Mucosa of rectum (tissue), 2 donors: ENCODE measurements at regions not wholly inside any gene's neighbourhood (a gene's known extent, or its start where the extent isn't known, plus 50 kb on each side); places are given as distances from the start of the nearest gene placed in this dataset.

Source experiments
- H3K27ac ChIP-seq, 2 donors: one replicate each; pipeline ENCODE4 v1.7.0; 2013; ENCODE audit warnings: inconsistent platforms in 2 of 2, low read depth in 2 of 2, low read length in 2 of 2
- H3K27me3 ChIP-seq, 2 donors: one replicate each; pipeline ENCODE4 v1.7.0; 2013; ENCODE audit warnings: low read length in 2 of 2; ENCODE audit not compliant: control insufficient read depth in 2 of 2, insufficient read depth in 2 of 2
- H3K36me3 ChIP-seq, 2 donors: one replicate each; pipeline ENCODE4 v1.7.0; 2013; ENCODE audit warnings: low read length in 2 of 2; ENCODE audit not compliant: control insufficient read depth in 2 of 2, insufficient read depth in 2 of 2
- H3K4me1 ChIP-seq, 2 donors: one replicate each; pipeline ENCODE4 v1.7.0; 2013; ENCODE audit warnings: low read length in 2 of 2, mild to moderate bottlenecking in 1 of 2; ENCODE audit not compliant: control insufficient read depth in 2 of 2, insufficient read depth in 2 of 2
- H3K4me3 ChIP-seq, 2 donors: one replicate each; pipeline ENCODE4 v1.7.0; 2013; ENCODE audit warnings: low read length in 2 of 2
- H3K9ac ChIP-seq, 2 donors: one replicate each; pipeline ENCODE4 v1.7.0; 2013; ENCODE audit warnings: low read length in 2 of 2, low read depth in 1 of 2, mild to moderate bottlenecking in 1 of 2
- H3K9me3 ChIP-seq, 2 donors: one replicate each; pipeline ENCODE4 v1.7.0; 2013; ENCODE audit warnings: low read length in 2 of 2; ENCODE audit not compliant: control insufficient read depth in 2 of 2
- donor health status: healthy.
- donor health status: Normal muscosa, but diverticular disease.

DNA sequence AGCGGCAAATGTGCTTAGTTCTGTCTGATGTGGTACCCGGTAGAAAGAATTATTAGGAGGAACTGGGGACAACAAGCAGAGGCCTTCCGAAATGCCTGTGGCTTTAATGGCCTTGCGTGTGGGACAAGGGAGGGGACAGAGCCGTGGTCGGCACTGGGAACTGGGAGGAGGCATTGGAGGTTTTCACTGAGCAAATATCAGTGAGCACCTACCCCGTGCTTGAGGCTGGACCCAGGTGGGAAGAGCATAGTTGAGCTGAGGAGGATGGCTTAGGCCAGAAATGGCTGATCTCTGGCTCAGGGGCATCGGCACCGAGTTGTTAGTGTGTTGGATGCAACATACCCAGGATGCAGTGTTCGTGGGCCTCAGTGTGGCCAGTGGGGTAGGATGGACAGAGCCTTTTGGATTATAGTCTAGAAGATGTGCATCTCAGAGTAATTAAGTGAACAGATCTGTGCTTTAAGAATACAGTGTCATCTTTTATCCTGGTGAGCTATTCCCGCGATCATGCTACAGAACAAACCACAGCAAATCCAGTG, 201.3 kb downstream of the TEX29 start:
- no peaks in the 10 kb centered on the region for H3K27me3 ChIP-seq

DNA sequence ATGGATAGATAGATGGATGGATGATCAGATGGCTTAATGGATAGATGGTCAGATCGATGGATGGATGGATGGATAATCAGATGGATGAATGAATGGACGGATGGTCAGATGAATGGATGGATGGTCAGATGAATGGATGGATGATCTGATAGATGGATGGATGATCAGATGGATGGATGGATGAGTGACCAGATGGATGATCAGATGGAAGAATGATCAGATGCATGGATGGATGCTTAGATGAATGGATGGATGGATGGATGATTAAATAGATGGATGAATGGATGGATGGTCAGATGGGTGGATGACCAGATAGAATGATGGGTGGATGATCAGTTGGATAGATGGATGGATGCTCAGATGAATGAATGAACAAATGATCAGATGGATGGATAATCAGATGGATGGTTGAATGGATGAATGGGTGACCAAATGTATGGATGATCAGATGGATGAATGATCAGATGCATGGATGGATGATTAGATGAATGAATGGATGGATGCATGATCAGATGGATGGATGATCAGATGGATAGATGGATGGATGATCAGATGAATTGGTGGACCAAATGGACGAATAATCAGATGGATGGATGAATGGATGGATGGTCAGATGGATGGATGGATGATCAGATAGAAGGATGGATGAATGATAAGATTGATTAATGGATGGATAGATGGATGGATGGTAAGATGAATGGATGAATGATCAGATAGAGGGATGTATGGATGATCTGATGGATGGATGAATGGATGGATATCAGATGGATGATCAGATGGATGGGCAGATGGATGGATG, 205.1 kb downstream of the TEX29 start:
- Histone ChIP-seq H3K36me3 (no peaks in the 10 kb centered on the region), H3K9me3 (no peaks in the 10 kb centered on the region), H3K4me3 (no peak overlapping the region), H3K4me1 (no peaks in the 10 kb centered on the region), H3K27me3 (peaks cover 0 to under 1% of the 10 kb centered on the region in 2 donors), H3K9ac (no peak overlapping the region), H3K27ac (no peak overlapping the region)

More for the DNA sequence above, 201.3 kb downstream of the TEX29 start:
- H3K36me3 ChIP-seq, result no peaks in the 10 kb centered on the region
- H3K9me3 ChIP-seq, result no peaks in the 10 kb centered on the region
- H3K9ac ChIP-seq, result no peak overlapping the region
- H3K27ac ChIP-seq, result no peak overlapping the region
- no peak overlapping the region for H3K4me3 ChIP-seq
- no peaks in the 10 kb centered on the region for H3K4me1 ChIP-seq

DNA sequence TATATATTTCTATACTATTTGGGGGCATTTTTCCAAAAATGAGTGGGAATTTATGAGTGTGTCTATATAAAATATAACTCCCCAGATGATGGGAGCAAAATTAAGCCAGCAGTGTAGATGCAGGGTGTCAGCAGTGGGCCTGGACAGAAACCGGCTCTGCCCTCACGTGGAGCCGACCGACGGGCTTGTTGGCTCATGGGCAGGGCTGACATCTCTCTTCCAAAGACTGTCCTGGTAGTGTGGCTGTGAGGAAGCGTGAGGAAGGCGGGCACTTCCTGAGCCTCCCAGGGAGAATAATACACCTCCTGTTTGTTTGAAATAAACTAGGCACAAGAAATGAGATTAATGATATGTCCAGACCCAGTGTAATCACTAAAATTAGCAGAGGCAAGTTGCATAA, 206.5 kb downstream of the TEX29 start:
- no peak overlapping the region for H3K4me3 ChIP-seq
- no peaks in the 10 kb centered on the region for H3K4me1 ChIP-seq
- no peaks in the 10 kb centered on the region for H3K9me3 ChIP-seq
- H3K9ac ChIP-seq, result no peak overlapping the region
- H3K36me3 ChIP-seq, result no peaks in the 10 kb centered on the region
- no peak overlapping the region for H3K27ac ChIP-seq
- peaks cover 3 to 6% of the 10 kb centered on the region in 2 donors for H3K27me3 ChIP-seq

DNA sequence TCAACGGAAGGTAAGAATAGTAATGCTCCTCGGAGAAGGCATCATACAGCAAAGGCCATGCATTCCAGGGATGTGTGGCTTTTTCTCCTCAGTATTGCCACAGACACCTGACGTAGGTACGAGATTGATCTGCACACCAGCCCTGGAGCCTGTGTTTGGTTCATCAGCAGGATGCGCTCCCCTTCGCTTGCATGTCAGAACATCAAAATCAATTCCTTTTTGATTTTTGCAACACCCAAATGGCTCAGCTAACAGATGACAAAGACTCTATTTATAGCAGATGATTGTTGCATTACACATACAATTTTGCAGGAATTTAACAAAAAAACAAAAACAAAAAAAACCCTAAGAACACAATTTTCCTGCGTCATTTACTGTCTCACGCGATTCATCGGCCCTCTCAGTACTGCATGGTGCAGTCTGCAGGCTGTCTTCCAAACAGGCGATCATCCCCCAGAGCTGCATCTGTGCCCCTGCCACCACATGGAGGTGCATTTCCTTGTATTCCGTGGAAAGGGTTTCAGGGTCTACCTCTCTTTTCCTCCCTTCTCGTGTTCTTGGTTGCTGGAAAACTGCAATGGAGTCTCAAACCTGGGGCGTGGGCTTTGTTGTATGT, 207.3 kb downstream of the TEX29 start:
- no peak overlapping the region for H3K27ac ChIP-seq
- no peaks in the 10 kb centered on the region for H3K36me3 ChIP-seq
- no peak overlapping the region for H3K9ac ChIP-seq
- H3K27me3 ChIP-seq, result peaks cover 3 to 8% of the 10 kb centered on the region in 2 donors
- H3K9me3 ChIP-seq, result no peaks in the 10 kb centered on the region
- no peak overlapping the region for H3K4me3 ChIP-seq
- H3K4me1 ChIP-seq, result no peaks in the 10 kb centered on the region

DNA sequence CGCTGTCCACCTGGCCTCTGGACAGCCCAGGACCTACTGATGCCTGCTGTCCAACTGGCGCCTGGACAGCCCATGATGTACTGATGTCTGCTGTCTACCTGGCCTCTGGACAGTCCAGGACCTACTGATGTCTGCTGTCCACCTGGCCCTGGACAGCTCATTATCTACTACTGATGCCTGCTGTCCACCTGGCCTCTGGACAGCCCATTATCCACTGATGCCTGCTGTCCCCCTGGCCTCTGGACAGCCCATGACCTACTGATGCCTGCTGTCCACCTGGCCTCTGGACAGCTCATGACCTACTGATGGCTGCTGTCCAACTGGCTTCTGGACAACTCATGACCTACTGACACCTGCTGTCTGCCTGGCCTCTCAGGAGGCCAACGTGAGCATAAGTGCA, 208.1 kb downstream of the TEX29 start:
- H3K27ac ChIP-seq, result no peak overlapping the region
- H3K4me1 ChIP-seq, result no peaks in the 10 kb centered on the region
- no peak overlapping the region for H3K4me3 ChIP-seq
- H3K9ac ChIP-seq, result no peak overlapping the region
- H3K36me3 ChIP-seq, result no peaks in the 10 kb centered on the region
- peaks cover 3 to 16% of the 10 kb centered on the region in 2 donors for H3K27me3 ChIP-seq
- H3K9me3 ChIP-seq, result no peaks in the 10 kb centered on the region

DNA sequence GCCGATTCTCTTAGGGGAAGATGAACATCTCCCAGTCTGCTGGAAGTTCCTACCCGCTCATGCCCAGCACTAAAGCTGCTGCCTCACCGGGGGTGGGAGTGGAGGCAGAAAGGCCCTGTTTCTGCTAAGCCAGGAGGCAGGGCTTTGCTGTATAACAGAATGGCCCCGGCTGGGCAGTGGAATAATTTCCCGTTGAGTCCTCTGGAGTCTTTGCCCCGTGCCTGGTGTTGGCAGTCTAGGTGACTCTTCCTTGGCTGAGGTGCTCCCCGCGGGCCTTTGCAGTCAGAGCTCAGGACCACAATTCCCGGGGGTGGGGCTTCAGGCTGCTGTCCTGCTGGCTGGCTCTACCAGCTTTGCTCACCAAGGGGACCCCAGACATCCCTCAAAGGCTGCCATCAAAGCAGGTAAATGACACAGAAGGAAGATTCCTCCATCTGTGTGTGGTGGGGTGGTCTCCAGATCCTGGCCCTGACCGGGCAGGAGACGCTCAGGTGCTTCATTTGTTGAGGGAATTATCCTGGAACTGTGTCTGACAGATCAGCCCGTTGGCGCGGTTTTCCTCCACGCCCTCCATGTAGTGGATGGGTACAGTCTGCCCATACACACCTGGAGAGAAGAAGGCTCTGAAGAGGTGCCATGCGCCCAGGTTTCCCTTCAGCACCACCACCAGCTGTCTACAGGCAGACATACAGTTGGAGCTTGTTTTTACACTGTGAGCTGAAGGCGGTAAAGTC, 209.9 kb downstream of the TEX29 start:
- H3K27me3 ChIP-seq, result peaks cover 9 to 19% of the 10 kb centered on the region in 2 donors
- no peak overlapping the region for H3K4me3 ChIP-seq
- no peaks in the 10 kb centered on the region for H3K9me3 ChIP-seq
- H3K9ac ChIP-seq, result no peak overlapping the region
- no peak overlapping the region for H3K27ac ChIP-seq
- H3K4me1 ChIP-seq, result no peaks in the 10 kb centered on the region
- no peaks in the 10 kb centered on the region for H3K36me3 ChIP-seq

DNA sequence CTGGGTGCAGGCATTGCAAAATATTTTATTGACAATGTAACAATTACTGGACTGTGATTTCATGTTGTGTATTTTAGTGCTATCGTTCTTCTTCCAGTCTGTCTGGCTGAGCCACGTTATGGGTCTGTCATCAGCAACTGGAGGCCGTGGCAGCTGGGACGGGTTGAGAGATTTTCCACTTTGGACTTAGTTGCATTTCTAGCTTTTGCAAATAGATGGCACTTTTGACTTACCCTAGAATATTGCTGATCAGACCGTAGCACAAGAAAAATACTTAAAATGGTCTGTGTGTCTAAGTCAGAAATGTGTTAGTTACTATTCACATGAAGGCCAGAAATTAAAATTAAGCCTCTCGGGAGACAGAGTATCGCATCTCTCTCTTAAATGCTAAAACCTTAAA, 211.1 kb downstream of the TEX29 start:
- Histone ChIP-seq H3K27ac (no peak overlapping the region), H3K36me3 (no peaks in the 10 kb centered on the region), H3K27me3 (peaks cover 9 to 22% of the 10 kb centered on the region in 2 donors), H3K9ac (no peak overlapping the region), H3K9me3 (no peaks in the 10 kb centered on the region), H3K4me3 (no peak overlapping the region), H3K4me1 (no peaks in the 10 kb centered on the region)

DNA sequence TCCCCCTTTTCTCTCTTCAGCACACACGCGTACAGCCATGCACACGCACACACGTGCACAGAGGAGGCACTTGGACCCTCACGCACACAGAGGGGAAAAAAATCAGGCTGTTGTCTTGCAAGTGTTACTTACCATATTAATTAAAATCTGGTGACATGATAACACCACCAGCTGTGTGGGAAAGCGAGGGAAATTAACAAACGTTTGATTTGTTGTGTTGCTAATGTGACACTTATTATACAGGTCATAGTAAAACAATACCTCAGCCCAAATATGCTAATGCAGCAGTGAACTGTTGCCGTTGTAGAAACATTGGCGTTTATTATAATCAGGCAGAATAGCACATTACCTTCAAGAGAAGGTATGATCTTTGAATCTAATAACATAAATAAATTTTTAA, 211.7 kb downstream of the TEX29 start:
- Histone ChIP-seq H3K36me3 (no peaks in the 10 kb centered on the region), H3K9me3 (no peaks in the 10 kb centered on the region), H3K27ac (no peak overlapping the region), H3K9ac (no peak overlapping the region), H3K4me1 (no peaks in the 10 kb centered on the region), H3K27me3 (peaks cover 9 to 22% of the 10 kb centered on the region in 2 donors), H3K4me3 (no peak overlapping the region)

DNA sequence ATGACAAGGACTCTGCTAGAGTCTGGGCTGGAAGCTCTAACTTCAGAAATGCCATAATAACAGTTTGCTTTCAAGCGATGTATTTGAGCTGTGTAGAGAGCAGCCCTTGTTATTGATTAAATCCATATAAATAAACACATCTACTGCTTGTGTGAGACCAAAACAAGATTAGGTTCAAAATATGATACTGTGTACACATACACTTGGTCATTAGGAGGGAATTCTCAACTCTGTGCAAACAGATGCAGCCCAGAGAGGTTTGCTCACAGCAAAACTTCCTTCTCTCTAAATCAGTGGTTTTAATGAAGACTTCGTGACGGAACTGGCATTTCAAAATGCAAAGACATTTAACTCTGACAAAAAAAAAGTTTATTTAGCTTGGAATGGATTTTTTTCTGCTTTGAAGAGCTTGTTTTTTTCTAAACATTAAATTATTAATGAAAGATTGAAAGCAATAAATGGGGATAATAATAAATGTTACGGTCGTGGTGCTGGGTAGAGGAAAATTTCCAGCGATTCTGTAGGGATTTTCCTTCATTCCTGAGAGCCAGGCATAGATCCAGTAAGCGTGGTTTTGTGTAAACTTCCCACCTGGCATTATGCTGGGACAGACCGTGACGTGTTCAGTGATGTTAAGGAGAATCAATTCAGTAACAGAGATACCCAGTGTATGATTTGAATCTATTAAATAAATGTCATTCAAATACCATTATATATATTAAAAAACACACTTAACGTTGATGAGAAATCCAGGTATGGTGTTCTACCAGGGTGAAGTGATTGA, 213.7 kb downstream of the TEX29 start:
- H3K9me3 ChIP-seq, result no peaks in the 10 kb centered on the region
- H3K4me1 ChIP-seq, result no peaks in the 10 kb centered on the region
- H3K27ac ChIP-seq, result no peak overlapping the region
- no peaks in the 10 kb centered on the region for H3K36me3 ChIP-seq
- no peak overlapping the region for H3K9ac ChIP-seq
- H3K27me3 ChIP-seq, result peaks cover 9 to 22% of the 10 kb centered on the region in 2 donors
- H3K4me3 ChIP-seq, result no peak overlapping the region
